Pancreas (tissue), 10 donors: ENCODE measurements at regions not wholly inside any gene's neighbourhood (a gene's known extent, or its start where the extent isn't known, plus 50 kb on each side); places are given as distances from the start of the nearest gene placed in this dataset.

ENCODE experiments used
- ATAC-seq, 4 donors: fragments of 200-7000 bp; cut with Tn5 transposase; one replicate each; pipeline versions ENCODE4 v1.8.0 to v1.9.1; 2020; ENCODE audit warnings: mild to moderate bottlenecking in 4 of 4, moderate library complexity in 4 of 4
- DNase-seq, 6 donors: peaks; one replicate each; pipeline ENCODE4 v3.0.0-alpha.2; 2020
- FAIRE-seq: peaks from 2 replicates; lab custom pipeline; 2012; peaks lifted over from hg19 to GRCh38; lab: Jason Lieb, UNC
- H3K27ac ChIP-seq, 4 donors: fragments of 200-600 bp; sonication (generic); 1 replicate in 3 of 4; 2 replicates in 1 of 4; pipeline versions ENCODE4 v1.5.0 to v1.8.0; 2020
- H3K27me3 ChIP-seq, 4 donors: fragments of 200-600 bp; one replicate each; pipeline ENCODE4 v1.8.0; 2021
- H3K36me3 ChIP-seq, 3 donors: fragments of 200-600 bp; sonication (generic) in 1 of 3; one replicate each; pipeline versions ENCODE4 v1.5.0 to v1.8.0; 2020 to 2021
- H3K4me1 ChIP-seq, 3 donors: fragments of 200-600 bp; one replicate each; pipeline ENCODE4 v1.8.0; 2021
- H3K4me3 ChIP-seq, 4 donors: fragments of 200-600 bp; sonication (generic) in 2 of 4; one replicate each; pipeline versions ENCODE4 v1.5.0 to v1.8.0; 2020 to 2021
- H3K9me3 ChIP-seq, 4 donors: fragments of 200-600 bp; one replicate each; pipeline ENCODE4 v1.8.0; 2021
- CTCF ChIP-seq, 4 donors: fragments of 200-600 bp; sonication (generic) in 3 of 4; IDR thresholded peaks; one replicate each; pipeline versions ENCODE4 v1.5.0 to v1.8.0; 2021; ENCODE audit warnings: antibody characterized with exemption in 4 of 4
- WGBS, 2 donors: extraction: QIAGEN DNeasy Blood & Tissue Kit; methylation state at CpG; one replicate each; pipeline ENCODE4 v1.1.7; 2013; 5-methylcytosine and 5-hydroxymethylcytosine counted together
- intact Hi-C, 3 donors: fragments of 100-400 bp; cut with DNase I; formaldehyde crosslinking; loops; one replicate each; pipeline versions ENCODE4 v1.11.1 to v1.14.2; 2022
- donor health status: healthy with polysubstance abuse.
- donor health status: DM: no; HTN: no; CAD: no; lungs with moderate emphysema.
- donor health status: DM: no; HTN: no; CAD: no.
- donor health status: control.
- donor health status: control.
- donor health status: Bipolar disorder and iron deficiency.
- donor health status: DM: yes; HTN: yes; CAD: no.
- donor health status: DM: no; HTN: no; CAD: no.
- donor health status: DM: no; HTN: no; CAD: no.
- donor health status: DM: yes; HTN: yes; CAD: no.

GRCh38 chr5:115384587-115385375 is 88.3 kb upstream of the CCDC112 start:
- 76 to 94% methylated on average over 1 of the region's 1 CpG for WGBS, 2 donors
- no peak for FAIRE-seq
- H3K4me3 ChIP-seq = no peak overlapping the region
- TF ChIP-seq CTCF (IDR thresholded peaks at IDR 0.05) = no peak
- intact Hi-C loops = no loop called here
- H3K27me3 ChIP-seq = no peaks in the 10 kb centered on the region
- peaks cover 0 to 11% (median 9%) of the 10 kb centered on the region in 3 donors for H3K4me1 ChIP-seq
- ATAC-seq = no peak
- no peak overlapping the region for H3K27ac ChIP-seq
- H3K9me3 ChIP-seq = no peaks in the 10 kb centered on the region
- H3K36me3 ChIP-seq = no peaks in the 10 kb centered on the region
- no peak for DNase-seq

GRCh38 chr5:115382989-115383388 is 86.5 kb upstream of the CCDC112 start:
- no peak for TF ChIP-seq CTCF (IDR thresholded peaks at IDR 0.05)
- Histone ChIP-seq H3K27me3 (no peaks in the 10 kb centered on the region), H3K36me3 (no peaks in the 10 kb centered on the region), H3K9me3 (no peaks in the 10 kb centered on the region), H3K27ac (no peak overlapping the region), H3K4me1 (peaks cover 10 to 15% (median 13%) of the 10 kb centered on the region in 3 donors), H3K4me3 (no peak overlapping the region)
- FAIRE-seq (no peak), DNase-seq (no peak), ATAC-seq (no peak)
- 88 to 100% methylated on average over 1 of the region's 1 CpG for WGBS, 2 donors
- intact Hi-C loops = no loop called here

GRCh38 chr5:115381911-115382662 is 85.6 kb upstream of the CCDC112 start:
- intact Hi-C loops = no loop called here
- ATAC-seq (no peak), FAIRE-seq (no peak), DNase-seq (no peak)
- H3K27ac ChIP-seq = no peak overlapping the region
- H3K9me3 ChIP-seq = no peaks in the 10 kb centered on the region
- H3K4me3 ChIP-seq = no peak overlapping the region
- 71% methylated on average over 4 of the region's 4 CpGs for WGBS, 2 donors
- TF ChIP-seq CTCF (IDR thresholded peaks at IDR 0.05) = no peak
- H3K4me1 ChIP-seq = peaks cover 10 to 15% (median 13%) of the 10 kb centered on the region in 3 donors
- H3K36me3 ChIP-seq = no peaks in the 10 kb centered on the region
- no peaks in the 10 kb centered on the region for H3K27me3 ChIP-seq

- no peaks in the 10 kb centered on the region for H3K9me3 ChIP-seq
- 15 to 25% methylated on average over 8 of the region's 8 CpGs for WGBS, 2 donors
- TF ChIP-seq CTCF (IDR thresholded peaks at IDR 0.05) = no peak
- intact Hi-C loops = loop anchor here in 1 of 3 donors (10.0 kb wide), 1 partner anchor 195 kb away; no protein-coding TSS in a partner anchor
- H3K36me3 ChIP-seq = no peaks in the 10 kb centered on the region
- ATAC-seq = peak; percentile 82 to 93 (median 92)
- H3K4me1 ChIP-seq = peaks cover 10 to 15% (median 13%) of the 10 kb centered on the region in 3 donors
- FAIRE-seq = no peak
- H3K27ac ChIP-seq = peak overlapping the region; percentile 41 to 66 (median 57)
- no peak overlapping the region for H3K4me3 ChIP-seq
- DNase-seq = peak in 4 of 6 donors; percentile 72 to 80 (median 74)
- H3K27me3 ChIP-seq = no peaks in the 10 kb centered on the region
Measured at GRCh38 chr5:115379622-115380344, 83.3 kb upstream of the CCDC112 start.
